ENCODE measurements at regions not wholly inside any gene's neighbourhood (a gene's known extent, or its start where the extent isn't known, plus 50 kb on each side); places are given as distances from the start of the nearest gene placed in this dataset.

DNA sequence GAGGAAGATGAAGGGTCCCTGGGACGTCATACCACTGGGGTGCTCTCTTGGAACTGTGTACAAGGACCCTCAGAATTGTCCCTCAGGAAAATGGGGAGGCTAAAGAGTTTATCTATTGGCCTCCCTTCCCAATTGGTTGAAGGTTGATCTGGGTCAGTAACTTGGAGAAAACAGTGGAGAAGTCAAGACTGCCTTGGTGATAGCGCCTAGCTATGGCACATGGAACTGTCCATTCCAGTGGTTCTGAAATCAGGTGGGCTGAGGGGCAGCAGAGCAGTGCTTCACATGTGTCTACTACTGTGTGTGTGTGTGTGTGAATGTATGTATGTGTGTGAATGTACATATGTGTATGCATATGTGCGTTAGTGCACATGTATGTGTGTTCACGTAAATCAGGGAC lies 316.1 kb downstream of the AACS start:
- BruUV-seq (replicated peaks): no TSS peak
- Mint-ChIP-seq H3K36me3 (ENCODE audit: insufficient read depth, unreplicated experiment) (no peaks in the 10 kb centered on the region), H3K4me3 (ENCODE audit: low read depth, unreplicated experiment) (no peak overlapping the region), H3K4me1 (ENCODE audit: low read depth, unreplicated experiment) (no peaks in the 10 kb centered on the region), H3K27ac (ENCODE audit: unreplicated experiment) (no peak overlapping the region), H3K27me3 (ENCODE audit: unreplicated experiment) (peaks cover 78% of the 10 kb centered on the region), H3K9me3 (ENCODE audit: low read depth, unreplicated experiment) (no peaks in the 10 kb centered on the region)
- intact Hi-C loops (cut with micrococcal nuclease; ENCODE audit: unreplicated experiment): no loop called here
- TF ChIP-seq CTCF (IDR thresholded peaks at IDR 0.05; ENCODE audit: unreplicated experiment): no peak
- CTCF ChIA-PET: no interaction called here
- no peak for DNase-seq

DNA sequence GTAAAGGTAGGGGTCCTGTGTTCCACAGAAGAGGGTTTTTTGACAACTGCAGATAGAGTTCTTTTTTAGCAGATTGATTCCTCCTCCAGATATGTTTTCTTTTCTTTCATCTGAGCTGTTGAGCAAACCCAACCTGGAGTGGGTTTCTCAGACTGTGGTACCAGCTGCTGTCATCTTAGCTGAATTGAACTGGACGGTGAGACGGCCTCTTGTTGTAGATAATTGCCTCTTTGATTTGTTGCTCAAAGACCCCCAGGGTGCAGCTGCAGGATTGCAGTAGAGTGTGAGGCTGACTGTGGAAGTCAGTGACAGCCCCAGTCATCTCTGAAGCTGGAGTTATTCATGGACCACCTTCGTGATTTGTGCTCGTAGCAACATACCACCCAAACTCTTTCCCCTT lies 317.7 kb downstream of the AACS start:
- BruUV-seq (replicated peaks): no TSS peak
- Mint-ChIP-seq H3K4me3 (ENCODE audit: low read depth, unreplicated experiment) (no peak overlapping the region), H3K9me3 (ENCODE audit: low read depth, unreplicated experiment) (no peaks in the 10 kb centered on the region), H3K27ac (ENCODE audit: unreplicated experiment) (no peak overlapping the region), H3K36me3 (ENCODE audit: insufficient read depth, unreplicated experiment) (no peaks in the 10 kb centered on the region), H3K4me1 (ENCODE audit: low read depth, unreplicated experiment) (no peaks in the 10 kb centered on the region), H3K27me3 (ENCODE audit: unreplicated experiment) (peaks cover 78% of the 10 kb centered on the region)
- CTCF ChIA-PET: no interaction called here
- no peak for DNase-seq
- TF ChIP-seq CTCF (IDR thresholded peaks at IDR 0.05; ENCODE audit: unreplicated experiment): no peak
- intact Hi-C loops (cut with micrococcal nuclease; ENCODE audit: unreplicated experiment): no loop called here

GRCh38 chr12:125386652-125387051 lies 321.4 kb downstream of the AACS start:
- no peak overlapping the region for H3K4me3 Mint-ChIP-seq (ENCODE audit: low read depth, unreplicated experiment)
- no peaks in the 10 kb centered on the region for H3K9me3 Mint-ChIP-seq (ENCODE audit: low read depth, unreplicated experiment)
- intact Hi-C loops (cut with micrococcal nuclease; ENCODE audit: unreplicated experiment): no loop called here
- H3K36me3 Mint-ChIP-seq (ENCODE audit: insufficient read depth, unreplicated experiment): no peaks in the 10 kb centered on the region
- H3K27me3 Mint-ChIP-seq (ENCODE audit: unreplicated experiment): peaks cover 52% of the 10 kb centered on the region
- no peaks in the 10 kb centered on the region for H3K4me1 Mint-ChIP-seq (ENCODE audit: low read depth, unreplicated experiment)
- no peak overlapping the region for H3K27ac Mint-ChIP-seq (ENCODE audit: unreplicated experiment)
- BruUV-seq (replicated peaks): no TSS peak
- CTCF ChIA-PET: no interaction called here
- no peak for DNase-seq
- no peak for TF ChIP-seq CTCF (IDR thresholded peaks at IDR 0.05; ENCODE audit: unreplicated experiment)

- no peak for DNase-seq
- intact Hi-C loops (cut with micrococcal nuclease; ENCODE audit: unreplicated experiment): no loop called here
- H3K9me3 Mint-ChIP-seq (ENCODE audit: low read depth, unreplicated experiment): no peaks in the 10 kb centered on the region
- no peaks in the 10 kb centered on the region for H3K4me1 Mint-ChIP-seq (ENCODE audit: low read depth, unreplicated experiment)
- BruUV-seq (replicated peaks): no TSS peak
- CTCF ChIA-PET: interaction anchor here (0.6 kb wide), 1 partner anchor 1385 kb away, joined by 6 read pairs; no protein-coding TSS in a partner anchor
- H3K4me3 Mint-ChIP-seq (ENCODE audit: low read depth, unreplicated experiment): no peak overlapping the region
- no peaks in the 10 kb centered on the region for H3K36me3 Mint-ChIP-seq (ENCODE audit: insufficient read depth, unreplicated experiment)
- peaks cover 46% of the 10 kb centered on the region for H3K27me3 Mint-ChIP-seq (ENCODE audit: unreplicated experiment)
- no peak for TF ChIP-seq CTCF (IDR thresholded peaks at IDR 0.05; ENCODE audit: unreplicated experiment)
- H3K27ac Mint-ChIP-seq (ENCODE audit: unreplicated experiment): no peak overlapping the region
Measured at GRCh38 chr12:125387206-125387605, 322.0 kb downstream of the AACS start.
